ENCODE measurements at regions not wholly inside any gene's neighbourhood (a gene's known extent, or its start where the extent isn't known, plus 50 kb on each side); places are given as distances from the start of the nearest gene placed in this dataset.
"Not testable (repeated sequence)": the region's sequence is repeated elsewhere in the genome, so short reads cannot be mapped to it uniquely, and the experiment has no call there.

DNA sequence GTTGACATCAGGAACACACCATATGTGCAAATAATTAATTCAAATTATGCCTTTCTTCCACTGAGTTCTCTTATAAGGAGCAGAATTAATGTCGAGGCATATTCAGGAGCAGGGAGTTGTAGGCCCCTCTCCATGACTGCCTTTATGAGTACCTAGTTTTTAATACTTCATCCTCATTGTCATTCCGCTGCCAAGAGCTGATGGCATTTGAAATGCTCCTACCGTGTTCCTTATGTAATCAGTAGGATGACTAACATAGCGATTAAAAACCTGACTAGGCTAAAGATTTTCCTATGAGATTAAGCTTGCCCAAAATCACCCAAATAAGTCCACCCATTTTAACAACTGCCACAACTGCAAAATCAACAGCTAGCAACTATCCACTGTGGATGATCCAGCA lies 220.6 kb downstream of the DHX15 start:
- H3K27ac ChIP-seq = no peak overlapping the region
- no peaks in the 10 kb centered on the region for H3K27me3 ChIP-seq
- intact Hi-C loops (cut with DNase I) = no loop called here
- no peaks in the 10 kb centered on the region for H3K9me3 ChIP-seq
- no peaks in the 10 kb centered on the region for H3K36me3 ChIP-seq
- TF ChIP-seq, protein P1, sequence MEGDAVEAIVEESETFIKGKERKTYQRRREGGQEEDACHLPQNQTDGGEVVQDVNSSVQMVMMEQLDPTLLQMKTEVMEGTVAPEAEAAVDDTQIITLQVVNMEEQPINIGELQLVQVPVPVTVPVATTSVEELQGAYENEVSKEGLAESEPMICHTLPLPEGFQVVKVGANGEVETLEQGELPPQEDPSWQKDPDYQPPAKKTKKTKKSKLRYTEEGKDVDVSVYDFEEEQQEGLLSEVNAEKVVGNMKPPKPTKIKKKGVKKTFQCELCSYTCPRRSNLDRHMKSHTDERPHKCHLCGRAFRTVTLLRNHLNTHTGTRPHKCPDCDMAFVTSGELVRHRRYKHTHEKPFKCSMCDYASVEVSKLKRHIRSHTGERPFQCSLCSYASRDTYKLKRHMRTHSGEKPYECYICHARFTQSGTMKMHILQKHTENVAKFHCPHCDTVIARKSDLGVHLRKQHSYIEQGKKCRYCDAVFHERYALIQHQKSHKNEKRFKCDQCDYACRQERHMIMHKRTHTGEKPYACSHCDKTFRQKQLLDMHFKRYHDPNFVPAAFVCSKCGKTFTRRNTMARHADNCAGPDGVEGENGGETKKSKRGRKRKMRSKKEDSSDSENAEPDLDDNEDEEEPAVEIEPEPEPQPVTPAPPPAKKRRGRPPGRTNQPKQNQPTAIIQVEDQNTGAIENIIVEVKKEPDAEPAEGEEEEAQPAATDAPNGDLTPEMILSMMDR (IDR thresholded peaks at IDR 0.05) = no peak
- no peak for TF ChIP-seq EP300 (IDR thresholded peaks at IDR 0.05)
- TF ChIP-seq POLR2A (IDR thresholded peaks at IDR 0.05) = no peak
- no peak overlapping the region for H3K4me3 ChIP-seq
- H3K4me1 ChIP-seq (ENCODE audit: insufficient read depth) = no peaks in the 10 kb centered on the region
- DNase-seq = no peak
- 86 to 91% (median 90%) methylated on average over 4 of the region's 4 CpGs for WGBS, 3 donors

GRCh38 chr4:24352112-24352511 lies 232.2 kb downstream of the DHX15 start:
- H3K9me3 ChIP-seq = no peaks in the 10 kb centered on the region
- no peaks in the 10 kb centered on the region for H3K27me3 ChIP-seq
- no peak for DNase-seq
- no peak overlapping the region for H3K27ac ChIP-seq
- intact Hi-C loops (cut with DNase I) = no loop called here
- TF ChIP-seq POLR2A (IDR thresholded peaks at IDR 0.05) = no peak
- TF ChIP-seq EP300 (IDR thresholded peaks at IDR 0.05) = no peak
- TF ChIP-seq, protein P1 (IDR thresholded peaks at IDR 0.05) = no peak
- no peaks in the 10 kb centered on the region for H3K4me1 ChIP-seq (ENCODE audit: insufficient read depth)
- H3K4me3 ChIP-seq = no peak overlapping the region
- H3K36me3 ChIP-seq = no peaks in the 10 kb centered on the region
- 79 to 91% (median 86%) methylated on average over 4 of the region's 4 CpGs for WGBS, 3 donors

GRCh38 chr4:24349168-24349996 lies 235.0 kb downstream of the DHX15 start:
- 90 to 92% (median 91%) methylated on average over 15 of the region's 15 CpGs for WGBS, 3 donors
- H3K4me3 ChIP-seq; H3K9me3 ChIP-seq; H3K27ac ChIP-seq; intact Hi-C loops (cut with DNase I); DNase-seq; H3K4me1 ChIP-seq (ENCODE audit: insufficient read depth); H3K27me3 ChIP-seq; H3K36me3 ChIP-seq: not testable (repeated sequence)

DNA sequence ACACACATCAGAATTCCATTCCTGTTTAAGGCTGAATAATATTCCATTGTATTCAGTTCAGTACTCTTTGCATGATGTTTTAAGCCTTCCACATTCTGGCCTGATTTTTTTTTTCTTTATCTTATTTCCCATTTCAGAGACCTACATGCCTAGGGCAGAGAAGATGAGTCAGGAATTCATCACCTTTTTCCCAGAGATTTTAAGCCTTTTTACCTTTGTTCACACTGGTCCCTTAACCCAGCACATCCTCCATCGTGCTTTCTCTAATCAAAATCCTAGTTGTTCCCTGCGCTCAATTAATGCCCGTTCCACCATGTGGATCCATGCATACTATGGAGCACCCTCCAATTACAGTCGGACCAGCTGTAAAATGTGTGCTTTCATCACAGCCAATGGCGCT lies 245.1 kb downstream of the DHX15 start:
- DNase-seq = no peak
- intact Hi-C loops (cut with DNase I) = no loop called here
- Histone ChIP-seq H3K36me3 (no peaks in the 10 kb centered on the region), H3K27me3 (no peaks in the 10 kb centered on the region), H3K9me3 (no peaks in the 10 kb centered on the region), H3K4me3 (no peak overlapping the region), H3K27ac (no peak overlapping the region), H3K4me1 (ENCODE audit: insufficient read depth) (no peaks in the 10 kb centered on the region)
- TF ChIP-seq EP300 (IDR thresholded peaks at IDR 0.05) = no peak
- no peak for TF ChIP-seq POLR2A (IDR thresholded peaks at IDR 0.05)
- TF ChIP-seq, protein P1 (IDR thresholded peaks at IDR 0.05) = no peak
- 94 to 96% (median 94%) methylated on average over 5 of the region's 5 CpGs for WGBS, 3 donors

DNA sequence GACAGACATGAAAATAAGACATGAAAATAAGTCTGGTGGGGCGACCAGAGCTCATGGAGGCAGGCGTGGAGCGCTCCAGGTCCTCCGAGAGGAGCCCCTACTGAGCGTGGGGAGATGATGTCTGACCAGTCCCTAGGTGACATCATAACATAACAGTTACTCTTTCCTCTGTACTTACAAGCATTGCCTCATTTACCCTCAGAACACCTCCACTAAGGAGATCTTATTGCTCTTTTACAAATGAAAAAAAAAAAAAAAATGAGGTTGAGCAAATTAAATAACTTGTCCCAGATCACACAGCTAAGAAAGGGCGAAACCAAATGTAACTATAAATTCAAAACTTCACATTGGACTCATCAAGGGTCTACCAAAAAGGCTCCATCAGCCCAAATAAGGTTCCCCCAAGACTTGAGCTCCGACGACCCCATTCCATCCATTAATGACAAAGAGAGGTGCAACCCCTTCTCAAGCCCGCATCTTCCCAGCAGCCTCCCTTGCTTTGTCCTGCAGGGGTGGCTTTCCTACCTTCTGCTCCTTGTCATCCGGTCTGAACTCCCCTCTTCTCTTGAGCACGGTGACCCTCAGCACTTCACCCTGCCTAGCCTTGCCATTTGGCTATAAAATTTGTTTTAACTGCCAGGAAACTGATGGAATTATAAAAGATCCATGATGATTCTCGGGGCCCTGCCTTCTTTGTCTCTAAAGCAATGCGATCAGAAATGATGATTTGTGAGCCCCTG lies 246.7 kb downstream of the DHX15 start:
- 87 to 91% (median 90%) methylated on average over 13 of the region's 13 CpGs for WGBS, 3 donors

More for the DNA sequence above, 246.7 kb downstream of the DHX15 start:
- Histone ChIP-seq H3K9me3 (no peaks in the 10 kb centered on the region), H3K4me3 (no peak overlapping the region), H3K36me3 (no peaks in the 10 kb centered on the region), H3K4me1 (ENCODE audit: insufficient read depth) (no peaks in the 10 kb centered on the region), H3K27ac (no peak overlapping the region), H3K27me3 (no peaks in the 10 kb centered on the region)
- TF ChIP-seq EP300 (IDR thresholded peaks at IDR 0.05) = no peak
- TF ChIP-seq POLR2A (IDR thresholded peaks at IDR 0.05) = no peak
- TF ChIP-seq, protein P1 (IDR thresholded peaks at IDR 0.05) = no peak
- DNase-seq = no peak
- intact Hi-C loops (cut with DNase I) = no loop called here

All from ovary (tissue), 7 donors.